DND-41 (cell line): ENCODE measurements at regions not wholly inside any gene's neighbourhood (a gene's known extent, or its start where the extent isn't known, plus 50 kb on each side); places are given as distances from the start of the nearest gene placed in this dataset.
A peak's percentile ranks its signal among the peaks of the same experiment; 100 is the strongest.

Source experiments
- ATAC-seq: fragments of 200-7000 bp; cut with Tn5 transposase; 3 replicates; pipeline ENCODE4 v1.9.1; 2021; ENCODE audit warnings: low read depth; ENCODE audit not compliant: insufficient read depth
- DNase-seq: peaks from one replicate; pipeline ENCODE4 v3.0.0-alpha.2; 2020
- H2AFZ ChIP-seq: 2 replicates; pipeline ENCODE4 v1.6.0; 2012; ENCODE audit warnings: low read depth, low read length
- H3K27ac ChIP-seq: 2 replicates; pipeline ENCODE4 v1.5.1; 2012; ENCODE audit warnings: low read length, inconsistent platforms
- H3K27me3 ChIP-seq: fragments of 200-600 bp; sonication (generic); 2 replicates; pipeline ENCODE4 v1.6.0; 2012; ENCODE audit warnings: low read length, mild to moderate bottlenecking, inconsistent platforms; ENCODE audit not compliant: insufficient read depth, poor library complexity
- H3K36me3 ChIP-seq: 2 replicates; pipeline ENCODE4 v1.5.1; 2012; ENCODE audit warnings: low read length, inconsistent platforms; ENCODE audit not compliant: insufficient read depth
- H3K4me1 ChIP-seq: 2 replicates; pipeline ENCODE4 v1.5.1; 2012; ENCODE audit warnings: mild to moderate bottlenecking, low read length; ENCODE audit not compliant: insufficient read depth
- H3K4me2 ChIP-seq: 2 replicates; pipeline ENCODE4 v1.6.0; 2012; ENCODE audit warnings: mild to moderate bottlenecking, moderate library complexity, low read length, inconsistent platforms; ENCODE audit not compliant: insufficient read depth
- H3K4me3 ChIP-seq, 2 experiments: fragments of 200-600 bp in 1 of 2; shearing (Covaris generic) in 1 of 2; 2 replicates each; pipeline ENCODE4 v1.5.1; 2012 to 2016; ENCODE audit warnings: inconsistent platforms in 2 of 2, low read length in 2 of 2, mild to moderate bottlenecking in 2 of 2, low read depth in 1 of 2, moderate library complexity in 1 of 2
- H3K79me2 ChIP-seq: 2 replicates; pipeline ENCODE4 v1.6.0; 2012; ENCODE audit warnings: low read length, inconsistent platforms; ENCODE audit not compliant: insufficient read depth
- H3K9ac ChIP-seq: 2 replicates; pipeline ENCODE4 v1.6.0; 2012; ENCODE audit warnings: low read depth, mild to moderate bottlenecking, inconsistent platforms, low read length, moderate library complexity
- H3K9me3 ChIP-seq: 2 replicates; pipeline ENCODE4 v1.5.1; 2012; ENCODE audit warnings: low read length, moderate library complexity, mild to moderate bottlenecking, inconsistent platforms; ENCODE audit not compliant: insufficient read depth, severe bottlenecking
- H4K20me1 ChIP-seq: 2 replicates; pipeline ENCODE4 v1.6.0; 2012; ENCODE audit warnings: low read length; ENCODE audit not compliant: insufficient read depth
- CTCF ChIP-seq: IDR thresholded peaks from 2 replicates; pipeline ENCODE4 v1.5.1; 2012; ENCODE audit warnings: borderline replicate concordance, low read length, moderate library complexity, mild to moderate bottlenecking; ENCODE audit not compliant: poor library complexity, severe bottlenecking; ENCODE audit errors: extremely low read depth
- EZH2 ChIP-seq: IDR thresholded peaks from 3 replicates; pipeline ENCODE4 v1.6.1; 2012; ENCODE audit warnings: borderline replicate concordance, low read depth, mild to moderate bottlenecking, moderate library complexity, low read length, inconsistent platforms; ENCODE audit not compliant: severe bottlenecking

GRCh38 chr3:30288830-30289229 is 317.6 kb upstream of the TGFBR2 start:
- H3K4me1 ChIP-seq, result peaks cover 9% of the 10 kb centered on the region; the same call in 1 of the 2 replicates

GRCh38 chr3:30289324-30289723 is 317.1 kb upstream of the TGFBR2 start:
- DNase-seq (no peak), ATAC-seq (peak; percentile 35; the same call in 1 of the 3 replicates)
- Histone ChIP-seq H3K4me1 (peaks cover 9% of the 10 kb centered on the region; the same call in 1 of the 2 replicates), H3K36me3 (no peaks in the 10 kb centered on the region), H3K9me3 (no peaks in the 10 kb centered on the region), H3K79me2 (no peaks in the 10 kb centered on the region), H3K4me3 (no peak overlapping the region), H2AFZ (no peak overlapping the region), H3K9ac (no peak overlapping the region), H3K27ac (no peak overlapping the region), H4K20me1 (no peaks in the 10 kb centered on the region), H3K27me3 (no peaks in the 10 kb centered on the region), H3K4me2 (no peak overlapping the region)
- TF ChIP-seq EZH2 (no peak), CTCF (no peak)

More at GRCh38 chr3:30288830-30289229, 317.6 kb upstream of the TGFBR2 start:
- H3K4me2 ChIP-seq, result no peak overlapping the region
- no peaks in the 10 kb centered on the region for H3K27me3 ChIP-seq
- H3K36me3 ChIP-seq, result no peaks in the 10 kb centered on the region
- H2AFZ ChIP-seq, result no peak overlapping the region
- no peak overlapping the region for H3K9ac ChIP-seq
- H3K9me3 ChIP-seq, result no peaks in the 10 kb centered on the region
- DNase-seq, result no peak
- no peak for TF ChIP-seq EZH2
- TF ChIP-seq CTCF, result no peak
- no peak for ATAC-seq
- H3K79me2 ChIP-seq, result no peaks in the 10 kb centered on the region
- H4K20me1 ChIP-seq, result no peaks in the 10 kb centered on the region
- no peak overlapping the region for H3K4me3 ChIP-seq
- H3K27ac ChIP-seq, result no peak overlapping the region

- no peaks in the 10 kb centered on the region for H3K9me3 ChIP-seq
- H4K20me1 ChIP-seq, result no peaks in the 10 kb centered on the region
- no peak overlapping the region for H3K27ac ChIP-seq
- no peak overlapping the region for H3K9ac ChIP-seq
- H2AFZ ChIP-seq, result no peak overlapping the region
- ATAC-seq (no peak), DNase-seq (no peak)
- peaks cover 9% of the 10 kb centered on the region; the same call in 1 of the 2 replicates for H3K4me1 ChIP-seq
- H3K4me3 ChIP-seq, result no peak overlapping the region
- TF ChIP-seq CTCF (no peak), EZH2 (no peak)
- no peaks in the 10 kb centered on the region for H3K36me3 ChIP-seq
- no peaks in the 10 kb centered on the region for H3K79me2 ChIP-seq
- H3K27me3 ChIP-seq, result no peaks in the 10 kb centered on the region
- no peak overlapping the region for H3K4me2 ChIP-seq
Observed at GRCh38 chr3:30289766-30290165, 316.6 kb upstream of the TGFBR2 start.

- H4K20me1 ChIP-seq, result no peaks in the 10 kb centered on the region
- DNase-seq (no peak), ATAC-seq (no peak)
- H3K9me3 ChIP-seq, result no peaks in the 10 kb centered on the region
- no peaks in the 10 kb centered on the region for H3K27me3 ChIP-seq
- no peak overlapping the region for H3K4me3 ChIP-seq
- H2AFZ ChIP-seq, result no peak overlapping the region
- no peak overlapping the region for H3K9ac ChIP-seq
- H3K79me2 ChIP-seq, result no peaks in the 10 kb centered on the region
- TF ChIP-seq EZH2 (no peak), CTCF (no peak)
- H3K27ac ChIP-seq, result no peak overlapping the region
- H3K36me3 ChIP-seq, result no peaks in the 10 kb centered on the region
- H3K4me1 ChIP-seq, result peaks cover 9% of the 10 kb centered on the region; the same call in 1 of the 2 replicates
- H3K4me2 ChIP-seq, result no peak overlapping the region
Observed at GRCh38 chr3:30290479-30290878, 315.9 kb upstream of the TGFBR2 start.
